ENCODE measurements at regions not wholly inside any gene's neighbourhood (a gene's known extent, or its start where the extent isn't known, plus 50 kb on each side); places are given as distances from the start of the nearest gene placed in this dataset.
A peak's percentile ranks its signal among the peaks of the same experiment; 100 is the strongest.
"Not testable (repeated sequence)": the region's sequence is repeated elsewhere in the genome, so short reads cannot be mapped to it uniquely, and the experiment has no call there.

DNA sequence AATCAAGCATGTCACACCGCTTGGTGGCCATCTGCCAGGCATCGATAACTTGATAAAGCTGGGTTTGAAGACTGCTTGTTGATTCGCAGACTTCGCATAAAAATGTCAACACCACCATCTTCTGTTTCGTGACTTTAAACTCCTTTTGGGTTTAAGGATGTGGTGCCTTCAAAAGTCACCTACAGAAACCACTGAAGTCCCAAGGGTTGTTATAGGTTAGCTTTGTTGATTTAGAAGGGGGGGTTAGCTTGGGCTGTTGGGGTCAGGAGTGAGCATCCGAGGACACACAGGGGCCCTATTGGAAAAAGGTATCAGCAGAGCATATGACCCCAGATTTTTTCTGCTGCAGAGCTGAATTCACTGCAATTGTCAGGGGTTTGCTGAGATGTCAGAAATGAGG lies 76.7 kb upstream of the SSTR4 start:
- no peak for DNase-seq (ENCODE audit: low spot score)

DNA sequence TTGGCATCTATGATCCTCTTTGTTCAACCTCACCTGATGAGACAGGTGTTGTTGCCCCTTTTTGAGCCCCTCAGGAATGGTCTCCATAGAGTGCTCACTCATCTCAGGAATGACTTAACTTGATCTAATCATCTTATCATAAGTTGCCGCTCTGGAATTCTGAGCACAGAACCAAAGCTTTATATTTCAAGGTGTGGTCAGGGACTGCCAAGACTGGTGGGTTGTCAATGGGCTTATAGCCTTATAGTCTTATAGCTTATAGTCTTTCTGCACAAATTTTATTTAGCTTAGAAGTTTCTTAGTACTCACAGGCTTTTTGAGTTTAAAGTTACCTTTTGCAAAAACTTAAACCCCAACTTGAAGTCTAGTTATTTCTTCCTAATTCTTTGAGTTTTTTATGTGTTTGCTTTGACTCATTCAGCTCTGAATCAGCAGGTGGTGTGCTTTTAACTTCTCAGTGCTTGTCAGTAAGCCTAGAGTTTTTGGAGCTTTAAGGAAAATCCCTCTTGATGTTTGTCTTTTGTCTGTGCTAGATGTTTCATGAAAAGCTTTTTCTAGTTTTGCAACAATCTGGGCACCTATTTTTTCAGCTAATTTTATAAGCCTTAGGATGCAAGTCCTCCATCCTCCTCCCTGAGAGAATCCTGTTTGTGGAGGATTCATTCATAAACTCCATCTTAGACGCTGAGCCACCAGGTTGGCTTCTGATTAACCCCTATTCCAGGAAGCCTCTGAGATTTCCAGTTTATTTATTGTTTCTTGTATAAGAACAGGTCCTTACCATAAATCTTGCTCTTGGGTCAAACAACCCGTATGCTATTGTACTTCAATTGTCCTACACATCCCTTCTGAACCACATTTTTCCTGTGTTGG lies 72.3 kb upstream of the SSTR4 start:
- no peak for DNase-seq (ENCODE audit: low spot score)

DNA sequence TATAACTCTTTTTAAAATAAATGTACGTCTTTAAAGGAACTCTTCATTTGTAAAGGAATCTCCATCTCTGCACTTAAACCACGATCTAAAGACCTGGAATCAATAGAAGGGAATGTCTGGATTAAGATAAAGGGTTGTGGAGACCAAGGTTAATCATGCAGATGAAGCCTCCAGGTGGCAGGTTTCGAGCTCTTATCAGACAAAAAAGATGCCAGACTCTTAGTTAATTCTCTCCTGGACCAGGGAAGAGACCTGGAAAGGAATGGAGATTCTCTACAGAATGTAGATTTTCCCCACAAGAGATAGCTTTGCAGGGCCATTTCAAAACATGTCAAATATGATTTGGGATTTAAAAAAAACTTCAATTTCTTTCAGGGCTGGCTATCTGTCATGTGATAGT lies 71.5 kb upstream of the SSTR4 start:
- peak; percentile 24 for DNase-seq (ENCODE audit: low spot score)

DNA sequence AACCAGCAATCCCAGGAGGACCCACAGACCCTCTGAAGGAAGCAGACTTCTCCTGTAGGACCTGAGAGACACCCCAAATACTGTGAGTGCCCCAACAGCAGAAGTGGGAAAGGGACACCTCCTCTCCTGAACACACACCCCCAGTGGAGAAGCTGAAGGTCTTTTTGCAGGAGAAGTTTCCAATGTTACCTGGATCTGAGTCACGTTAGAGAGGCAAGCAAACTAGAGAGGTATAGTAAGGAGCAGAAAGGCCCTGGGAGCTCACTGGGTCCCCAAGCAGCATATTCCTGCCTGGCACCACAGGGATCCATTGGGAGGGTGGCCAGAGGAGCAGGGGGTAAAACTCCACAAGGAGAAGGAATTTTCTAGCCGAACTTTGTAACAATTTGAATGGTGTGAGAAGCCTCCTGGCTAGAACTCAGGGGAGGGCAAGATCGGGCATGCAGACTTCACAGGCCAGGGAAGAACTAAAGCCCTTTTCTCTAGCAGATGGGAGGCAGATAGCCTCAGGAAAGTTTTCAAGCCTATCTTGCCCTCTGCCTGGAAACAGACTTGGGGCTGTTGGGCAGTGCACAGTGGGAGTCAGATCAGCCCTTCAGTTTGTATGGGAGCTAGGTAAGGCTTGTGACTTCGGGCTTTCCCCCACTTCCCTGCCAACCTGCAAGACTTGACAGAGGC lies 68.2 kb upstream of the SSTR4 start:
- DNase-seq (ENCODE audit: low spot score): no peak

DNA sequence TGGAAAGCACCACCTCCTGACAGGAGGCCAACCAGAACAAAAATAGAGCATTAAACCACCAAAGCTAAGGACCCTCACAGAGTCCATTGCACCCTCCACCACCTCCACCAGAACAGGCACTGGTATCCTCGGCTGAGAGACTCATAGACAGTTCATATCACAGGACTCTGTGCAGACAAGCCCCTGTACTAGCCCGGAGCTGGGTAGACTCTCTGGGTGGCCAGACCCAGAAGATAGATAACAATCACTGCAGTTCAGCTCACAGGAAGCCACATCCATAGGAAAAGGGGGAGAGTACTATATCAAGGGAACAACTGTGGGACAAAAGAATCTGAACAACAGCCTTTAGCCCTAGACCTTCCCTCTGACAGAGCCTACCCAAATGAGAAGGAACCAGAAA lies 67.4 kb upstream of the SSTR4 start:
- DNase-seq (ENCODE audit: low spot score): not testable (repeated sequence)

DNA sequence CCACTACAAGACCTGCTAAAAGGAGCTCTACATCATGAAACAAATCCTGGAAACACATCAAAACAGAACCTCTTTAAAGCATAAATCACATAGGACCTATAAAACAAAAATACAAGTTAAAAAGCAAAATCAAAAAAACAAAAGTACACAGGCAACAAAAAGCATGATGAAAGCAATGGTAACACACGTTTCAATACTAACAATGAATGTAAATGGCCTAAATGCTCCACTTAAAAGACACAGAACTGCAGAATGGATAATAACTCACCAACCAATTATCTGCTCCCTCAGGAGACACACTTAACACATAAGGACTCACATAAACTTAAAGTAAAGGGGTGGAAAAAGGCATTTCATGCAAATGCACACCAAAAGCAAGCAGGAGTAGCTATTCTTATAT lies 66.1 kb upstream of the SSTR4 start:
- not testable (repeated sequence) for DNase-seq (ENCODE audit: low spot score)

DNA sequence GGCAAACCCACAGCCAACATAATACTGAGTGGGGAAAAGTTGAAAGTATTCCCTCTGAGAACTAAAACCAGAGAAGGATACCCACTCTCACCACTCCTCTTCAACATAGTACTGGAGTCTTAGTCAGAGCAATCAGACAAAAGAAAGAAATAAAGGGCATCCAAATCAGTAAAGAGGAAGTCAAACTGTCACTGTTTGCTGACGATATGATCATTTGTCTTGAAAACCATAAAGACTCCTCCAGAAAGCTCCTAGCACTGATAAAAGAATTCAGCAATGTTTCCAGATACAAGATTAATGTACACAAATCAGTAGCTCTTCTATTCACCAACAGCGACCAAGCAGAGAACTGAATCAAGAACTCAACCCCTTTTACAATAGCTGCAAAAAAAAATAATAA lies 64.0 kb upstream of the SSTR4 start:
- DNase-seq (ENCODE audit: low spot score): not testable (repeated sequence)

DNA sequence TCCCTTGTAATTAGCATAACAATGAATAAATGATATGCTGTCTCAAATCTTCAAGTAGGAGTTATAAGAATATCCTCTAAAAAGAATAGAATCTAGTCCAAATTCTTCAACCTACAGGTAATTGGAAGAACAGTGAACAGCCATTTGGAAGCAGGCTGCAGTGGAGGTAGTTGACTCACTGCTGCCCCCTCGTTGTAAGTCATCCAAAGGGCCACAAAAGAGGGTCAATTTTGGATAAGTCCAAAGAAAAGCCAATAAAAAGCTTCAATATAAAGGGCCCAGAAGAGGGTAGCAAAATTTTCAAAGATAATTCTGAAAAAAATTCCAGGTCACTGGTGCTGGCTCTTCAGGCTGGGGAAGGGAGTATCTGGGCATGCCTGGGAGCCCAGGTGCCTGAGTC lies 60.8 kb upstream of the SSTR4 start:
- peak; percentile 3 for DNase-seq (ENCODE audit: low spot score)

DNA sequence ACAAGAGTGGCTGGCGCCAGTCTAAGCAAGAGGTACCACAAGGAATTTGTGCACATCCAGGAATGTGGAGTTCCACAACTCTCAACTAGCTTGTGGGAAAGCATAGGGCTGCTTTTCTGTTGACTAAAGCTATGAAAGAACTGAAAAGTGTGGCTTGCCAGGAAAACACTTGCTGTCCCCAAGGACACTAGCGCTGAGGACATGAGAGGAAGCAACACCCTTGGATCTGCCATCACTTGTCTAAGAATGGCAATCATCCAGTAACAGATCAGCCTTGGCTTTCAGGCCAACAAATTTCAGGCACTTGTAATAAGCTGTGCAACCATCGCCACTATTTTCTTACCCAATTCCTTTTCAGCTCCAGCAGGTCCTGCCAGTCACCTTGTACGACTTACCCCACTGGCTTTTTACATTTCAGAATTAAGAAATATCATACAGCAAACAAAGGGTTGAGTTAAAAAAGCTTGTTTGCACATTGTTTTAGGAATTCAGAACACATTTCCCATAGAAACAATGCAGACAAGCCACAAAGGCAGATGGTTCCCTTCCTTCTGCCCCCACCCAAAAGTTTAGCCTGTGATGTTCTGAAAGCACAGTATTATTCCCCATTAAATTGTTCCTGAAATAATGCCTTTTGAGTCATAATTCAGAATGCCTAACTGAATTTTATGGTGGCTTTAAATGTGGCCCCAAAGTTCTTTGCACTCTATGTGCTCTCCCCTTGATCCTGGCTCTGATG lies 57.9 kb upstream of the SSTR4 start:
- peak; percentile 8 for DNase-seq (ENCODE audit: low spot score)

DNA sequence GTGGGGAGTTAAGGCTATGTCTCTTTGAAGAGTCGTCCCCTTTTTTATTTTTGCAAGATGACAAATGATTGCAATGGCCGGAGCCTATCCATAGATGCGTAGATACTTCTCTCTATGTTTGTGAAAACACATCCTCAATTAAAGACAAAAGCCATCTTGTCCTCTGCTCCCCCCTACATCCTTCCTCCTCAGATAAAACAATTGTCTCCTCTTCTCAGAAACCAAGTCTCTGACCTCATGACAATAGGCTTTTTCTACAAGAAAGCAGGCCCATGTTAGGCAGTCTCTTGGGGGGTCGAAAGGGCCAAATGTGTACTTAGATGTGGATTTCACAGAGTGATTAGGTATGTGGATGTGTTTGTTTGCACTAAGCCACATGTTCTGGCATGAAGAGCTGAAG lies 51.1 kb upstream of the SSTR4 start:
- DNase-seq (ENCODE audit: low spot score): no peak

DNA sequence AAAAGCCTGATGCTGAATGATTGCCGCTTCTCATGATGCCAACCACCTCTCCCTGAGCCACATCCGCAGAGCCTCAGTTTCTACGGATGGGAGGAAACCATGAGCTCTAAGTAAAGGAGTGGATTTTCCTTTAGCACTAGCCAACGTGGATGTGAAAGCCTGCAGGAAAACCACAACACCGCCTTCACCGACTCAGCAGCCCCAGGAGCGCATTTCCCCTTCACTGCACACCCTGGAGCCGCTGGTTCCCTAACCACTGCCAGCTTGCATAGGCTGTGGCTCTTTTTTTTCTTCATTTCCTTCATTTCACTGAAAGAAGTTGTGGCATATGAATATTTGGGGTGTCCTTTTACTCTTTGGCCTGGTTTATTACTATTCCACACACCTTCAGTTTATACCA lies 50.5 kb upstream of the SSTR4 start:
- no peak for DNase-seq (ENCODE audit: low spot score)

DNA sequence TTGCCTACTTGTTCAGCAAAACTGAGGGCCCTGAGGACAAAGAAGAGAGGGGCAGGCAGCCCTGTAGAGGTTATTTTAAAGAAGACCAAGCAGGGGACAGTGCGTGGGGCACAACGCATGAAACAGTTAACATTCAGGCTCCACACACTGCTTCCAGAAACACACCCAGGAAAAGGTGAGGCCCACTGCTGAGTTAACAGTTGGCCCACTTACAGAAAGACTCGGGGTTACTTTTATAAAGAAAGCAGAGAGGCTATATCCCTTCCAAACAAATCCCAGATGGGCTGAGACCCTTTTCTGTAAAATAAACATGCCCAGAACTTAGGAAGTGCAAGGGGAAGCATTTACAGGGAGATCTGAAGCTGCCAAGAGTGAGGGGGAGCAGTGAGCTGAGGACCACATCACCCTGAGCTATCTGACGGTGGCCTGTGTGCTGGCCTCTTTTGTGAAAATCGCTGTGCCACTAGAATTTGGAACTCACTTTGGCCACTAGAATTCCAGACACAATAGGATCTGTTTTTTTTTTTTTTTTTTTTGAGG lies 49.8 kb upstream of the SSTR4 start:
- no peak for DNase-seq (ENCODE audit: low spot score)

Measured in cerebellar cortex (tissue), 1 donor.